Upper lobe of right lung (tissue), 1 donor: ENCODE measurements at regions not wholly inside any gene's neighbourhood (a gene's known extent, or its start where the extent isn't known, plus 50 kb on each side); places are given as distances from the start of the nearest gene placed in this dataset.

Source experiments
- ATAC-seq: fragments of 200-7000 bp; cut with Tn5 transposase; one replicate; pipeline ENCODE4 v1.9.1; 2020; ENCODE audit warnings: mild to moderate bottlenecking, moderate library complexity
- DNase-seq: peaks from one replicate; pipeline ENCODE4 v3.0.0-alpha.2; 2020
- H3K27ac ChIP-seq: fragments of 200-600 bp; one replicate; pipeline ENCODE4 v1.8.0; 2022
- H3K27me3 ChIP-seq: fragments of 200-600 bp; one replicate; pipeline ENCODE4 v1.8.0; 2022; ENCODE audit warnings: mild to moderate bottlenecking
- H3K36me3 ChIP-seq: fragments of 200-600 bp; one replicate; pipeline ENCODE4 v1.8.0; 2022
- H3K4me1 ChIP-seq: fragments of 200-600 bp; one replicate; pipeline ENCODE4 v1.8.0; 2022
- H3K4me3 ChIP-seq: fragments of 200-600 bp; one replicate; pipeline ENCODE4 v1.8.0; 2022; ENCODE audit warnings: mild to moderate bottlenecking
- H3K9me3 ChIP-seq: fragments of 200-600 bp; one replicate; pipeline ENCODE4 v1.8.0; 2022
- CTCF ChIP-seq: fragments of 200-600 bp; IDR thresholded peaks from one replicate; pipeline ENCODE4 v1.8.0; 2022; ENCODE audit warnings: antibody characterized with exemption
- intact Hi-C: fragments of 100-400 bp; cut with DNase I; formaldehyde crosslinking; loops from one replicate; pipeline ENCODE4 v1.11.0; 2022
- donor health status: DM: no; HTN: yes; CAD: no; lungs with severe emphysema.

DNA sequence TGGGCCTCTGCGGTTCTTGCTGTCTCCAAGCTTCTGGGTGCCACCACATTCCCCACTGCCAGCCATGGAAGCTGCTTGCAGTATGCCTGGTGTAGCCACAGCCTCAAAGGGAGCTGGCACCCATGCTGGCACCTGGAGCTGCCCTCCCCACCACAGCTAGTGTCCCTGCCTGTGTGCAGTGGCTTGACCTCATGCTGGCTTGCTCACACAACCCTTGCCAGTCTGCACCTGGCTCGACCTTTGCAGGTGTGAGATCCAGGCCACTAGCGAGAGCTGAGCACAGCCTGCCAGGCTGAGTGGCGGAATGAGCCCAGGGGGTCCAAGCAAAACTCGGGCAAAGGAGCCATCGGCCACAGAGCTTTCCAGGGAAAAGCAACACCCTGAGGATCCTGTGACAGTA is 236.7 kb upstream of the CSNK1A1L start:
- Histone ChIP-seq H3K27me3 (no peaks in the 10 kb centered on the region), H3K4me3 (no peak overlapping the region), H3K36me3 (no peaks in the 10 kb centered on the region), H3K4me1 (no peaks in the 10 kb centered on the region), H3K27ac (no peak overlapping the region), H3K9me3 (no peaks in the 10 kb centered on the region)
- no peak for DNase-seq
- ATAC-seq: peak; percentile 36
- intact Hi-C loops: no loop called here
- TF ChIP-seq CTCF: no peak

DNA sequence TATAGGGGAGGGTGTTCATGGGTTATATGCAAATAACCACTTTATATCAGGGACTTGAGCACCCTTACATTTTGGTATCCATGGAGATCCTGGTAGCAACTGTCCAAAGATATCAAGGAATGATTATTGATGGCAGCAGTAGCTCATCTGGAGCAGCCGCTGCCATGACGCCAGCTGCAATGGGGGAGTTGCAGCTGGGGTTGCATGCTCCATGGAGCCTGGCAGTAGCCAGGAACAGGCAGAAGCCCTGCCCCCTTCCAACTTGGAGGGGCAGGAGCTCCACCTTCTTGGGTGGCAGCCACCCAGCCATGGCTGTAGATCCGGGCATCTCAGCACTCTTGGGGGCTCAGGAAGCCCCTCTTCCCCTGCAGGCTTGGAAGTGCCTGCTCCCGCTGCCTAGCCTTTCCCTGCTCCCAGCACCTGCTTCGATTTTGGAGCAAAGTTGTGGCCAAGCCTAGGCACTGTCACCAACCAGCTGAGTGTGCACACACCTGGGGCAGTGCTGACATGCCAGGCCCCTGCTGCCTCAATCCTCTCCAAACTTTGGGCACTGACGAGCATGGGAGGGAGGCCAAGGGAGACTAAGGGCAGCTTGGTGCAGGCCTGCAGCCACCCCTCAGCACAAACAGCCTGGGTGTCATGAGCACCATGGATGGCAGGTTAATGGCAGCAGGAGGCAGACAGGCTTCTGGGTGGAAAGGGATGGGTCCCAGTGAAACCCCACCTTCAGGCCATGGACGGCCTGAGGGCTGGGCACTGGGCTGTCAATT is 235.6 kb upstream of the CSNK1A1L start:
- TF ChIP-seq CTCF: no peak
- DNase-seq: no peak
- H3K4me3 ChIP-seq: no peak overlapping the region
- H3K4me1 ChIP-seq: no peaks in the 10 kb centered on the region
- no peaks in the 10 kb centered on the region for H3K36me3 ChIP-seq
- peak; percentile 14 for ATAC-seq
- no peak overlapping the region for H3K27ac ChIP-seq
- H3K9me3 ChIP-seq: no peaks in the 10 kb centered on the region
- H3K27me3 ChIP-seq: no peaks in the 10 kb centered on the region
- intact Hi-C loops: no loop called here

- DNase-seq: no peak
- H3K9me3 ChIP-seq: no peaks in the 10 kb centered on the region
- no peaks in the 10 kb centered on the region for H3K4me1 ChIP-seq
- intact Hi-C loops: no loop called here
- TF ChIP-seq CTCF: no peak
- no peak overlapping the region for H3K4me3 ChIP-seq
- H3K27ac ChIP-seq: no peak overlapping the region
- H3K36me3 ChIP-seq: no peaks in the 10 kb centered on the region
- no peak for ATAC-seq
- H3K27me3 ChIP-seq: no peaks in the 10 kb centered on the region
Observed at GRCh38 chr13:37339386-37339735, 233.9 kb upstream of the CSNK1A1L start.

DNA sequence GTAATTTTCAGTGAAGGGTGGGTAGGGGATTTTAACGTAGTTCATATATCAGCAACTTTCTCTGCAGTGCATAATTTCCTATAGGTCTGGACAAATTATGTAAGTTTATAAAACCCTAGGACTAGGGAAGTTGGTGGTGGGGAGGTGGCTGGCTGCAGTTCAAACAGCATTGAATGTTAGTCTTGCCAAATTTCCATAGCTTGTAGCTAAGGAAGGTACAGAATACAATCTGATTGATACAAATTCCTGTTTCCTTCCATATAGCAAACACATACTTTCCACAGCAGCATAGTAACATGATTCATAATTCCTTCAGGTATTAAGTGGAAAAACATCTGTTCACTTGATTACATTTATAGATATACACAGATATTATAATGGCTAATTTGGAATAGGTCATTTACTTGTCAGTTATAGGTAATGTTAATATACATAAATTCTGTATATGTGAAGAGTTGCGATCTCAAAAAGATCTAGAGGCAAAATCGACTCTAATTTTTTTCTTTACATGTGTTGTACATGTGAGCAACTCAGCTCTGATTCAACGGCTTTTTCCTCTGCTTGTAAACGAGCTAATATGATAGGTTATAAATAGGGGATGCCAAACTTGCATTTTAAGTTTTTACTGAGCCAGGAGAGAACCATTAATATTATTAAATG is 233.4 kb upstream of the CSNK1A1L start:
- DNase-seq: no peak
- H3K36me3 ChIP-seq: no peaks in the 10 kb centered on the region
- H3K27ac ChIP-seq: no peak overlapping the region
- TF ChIP-seq CTCF: no peak
- no peaks in the 10 kb centered on the region for H3K4me1 ChIP-seq
- no peak overlapping the region for H3K4me3 ChIP-seq
- ATAC-seq: no peak
- H3K27me3 ChIP-seq: no peaks in the 10 kb centered on the region
- intact Hi-C loops: no loop called here
- no peaks in the 10 kb centered on the region for H3K9me3 ChIP-seq

DNA sequence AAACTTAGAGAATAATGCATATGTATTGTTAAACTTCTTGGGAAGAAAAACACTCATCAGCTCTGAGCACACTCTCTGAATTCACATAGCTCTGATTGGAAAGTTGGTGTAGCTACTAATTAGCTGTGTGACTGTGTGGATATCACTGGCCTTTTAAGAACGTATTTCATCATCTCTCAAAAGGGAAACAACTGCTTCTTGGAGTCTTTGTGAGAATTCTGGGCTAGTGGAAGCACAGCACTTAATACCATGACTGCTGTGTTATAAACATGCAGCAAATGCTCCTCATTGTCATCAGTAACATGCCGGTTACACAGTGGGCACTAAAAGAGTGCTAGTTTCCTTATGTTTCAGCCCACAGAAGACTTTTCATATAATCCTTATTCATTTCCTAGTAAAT is 220.9 kb upstream of the CSNK1A1L start:
- DNase-seq: no peak
- Histone ChIP-seq H3K4me1 (no peaks in the 10 kb centered on the region), H3K9me3 (peaks cover 3% of the 10 kb centered on the region), H3K27ac (no peak overlapping the region), H3K36me3 (no peaks in the 10 kb centered on the region), H3K4me3 (no peak overlapping the region), H3K27me3 (no peaks in the 10 kb centered on the region)
- intact Hi-C loops: no loop called here
- no peak for ATAC-seq
- no peak for TF ChIP-seq CTCF
